ENCODE measurements at regions not wholly inside any gene's neighbourhood (a gene's known extent, or its start where the extent isn't known, plus 50 kb on each side); places are given as distances from the start of the nearest gene placed in this dataset.

- no peaks in the 10 kb centered on the region for H3K27me3 ChIP-seq (ENCODE audit: insufficient read depth, low read length)
- no peaks in the 10 kb centered on the region for H3K36me3 ChIP-seq (ENCODE audit: insufficient read depth, low read length)
- TF ChIP-seq EZH2 (IDR thresholded peaks at IDR 0.05; ENCODE audit: borderline replicate concordance, low read length) (no peak), CTCF (IDR thresholded peaks at IDR 0.05; ENCODE audit: low read length) (no peak)
- H3K79me2 ChIP-seq (ENCODE audit: insufficient read depth, low read length): no peaks in the 10 kb centered on the region
- H4K20me1 ChIP-seq (ENCODE audit: insufficient read depth, low read length): no peaks in the 10 kb centered on the region
- no peak overlapping the region for H2AFZ ChIP-seq (ENCODE audit: low read length)
- no peak overlapping the region for H3K27ac ChIP-seq (ENCODE audit: low read depth, low read length, poor library complexity, severe bottlenecking)
- no peaks in the 10 kb centered on the region for H3K9me2 ChIP-seq (ENCODE audit: low read depth, low read length)
- H3K9me3 ChIP-seq (ENCODE audit: low read length): no peaks in the 10 kb centered on the region
- no peaks in the 10 kb centered on the region for H3F3A ChIP-seq (ENCODE audit: insufficient read depth, low read length)
- H3K4me2 ChIP-seq (ENCODE audit: low read length): no peak overlapping the region
- H3K9ac ChIP-seq (ENCODE audit: low read length): no peak overlapping the region
- no peak overlapping the region for H3K4me3 ChIP-seq (ENCODE audit: low read depth, low read length, poor library complexity, severe bottlenecking)
- H3K4me1 ChIP-seq (ENCODE audit: insufficient read depth, low read length, severe bottlenecking): no peaks in the 10 kb centered on the region
These were observed 1301.8 kb downstream of the BRINP3 start for GRCh38 chr1:189175889-189176288.

GRCh38 chr1:189180057-189180456, 1297.6 kb downstream of the BRINP3 start:
- H3K4me2 ChIP-seq (ENCODE audit: low read length): no peak overlapping the region

GRCh38 chr1:189185097-189185496, 1292.6 kb downstream of the BRINP3 start:
- no peak for TF ChIP-seq EZH2 (IDR thresholded peaks at IDR 0.05; ENCODE audit: borderline replicate concordance, low read length)
- TF ChIP-seq CTCF (IDR thresholded peaks at IDR 0.05; ENCODE audit: low read length): no peak
- H3K9ac ChIP-seq (ENCODE audit: low read length): no peak overlapping the region
- H3F3A ChIP-seq (ENCODE audit: insufficient read depth, low read length): no peaks in the 10 kb centered on the region
- H3K4me2 ChIP-seq (ENCODE audit: low read length): no peak overlapping the region
- H3K4me1 ChIP-seq (ENCODE audit: insufficient read depth, low read length, severe bottlenecking): no peaks in the 10 kb centered on the region
- H3K27ac ChIP-seq (ENCODE audit: low read depth, low read length, poor library complexity, severe bottlenecking): no peak overlapping the region
- no peak overlapping the region for H3K4me3 ChIP-seq (ENCODE audit: low read depth, low read length, poor library complexity, severe bottlenecking)
- no peaks in the 10 kb centered on the region for H3K9me3 ChIP-seq (ENCODE audit: low read length)
- no peaks in the 10 kb centered on the region for H3K79me2 ChIP-seq (ENCODE audit: insufficient read depth, low read length)
- H3K9me2 ChIP-seq (ENCODE audit: low read depth, low read length): no peaks in the 10 kb centered on the region
- H2AFZ ChIP-seq (ENCODE audit: low read length): no peak overlapping the region
- no peaks in the 10 kb centered on the region for H3K36me3 ChIP-seq (ENCODE audit: insufficient read depth, low read length)
- no peaks in the 10 kb centered on the region for H4K20me1 ChIP-seq (ENCODE audit: insufficient read depth, low read length)
- no peaks in the 10 kb centered on the region for H3K27me3 ChIP-seq (ENCODE audit: insufficient read depth, low read length)

More at GRCh38 chr1:189180057-189180456, 1297.6 kb downstream of the BRINP3 start:
- Histone ChIP-seq H3K27ac (ENCODE audit: low read depth, low read length, poor library complexity, severe bottlenecking) (no peak overlapping the region), H3K4me1 (ENCODE audit: insufficient read depth, low read length, severe bottlenecking) (no peaks in the 10 kb centered on the region), H3K79me2 (ENCODE audit: insufficient read depth, low read length) (no peaks in the 10 kb centered on the region), H3K9ac (ENCODE audit: low read length) (no peak overlapping the region), H4K20me1 (ENCODE audit: insufficient read depth, low read length) (no peaks in the 10 kb centered on the region), H2AFZ (ENCODE audit: low read length) (no peak overlapping the region), H3K27me3 (ENCODE audit: insufficient read depth, low read length) (no peaks in the 10 kb centered on the region), H3K36me3 (ENCODE audit: insufficient read depth, low read length) (no peaks in the 10 kb centered on the region), H3K9me3 (ENCODE audit: low read length) (no peaks in the 10 kb centered on the region), H3F3A (ENCODE audit: insufficient read depth, low read length) (no peaks in the 10 kb centered on the region), H3K4me3 (ENCODE audit: low read depth, low read length, poor library complexity, severe bottlenecking) (no peak overlapping the region), H3K9me2 (ENCODE audit: low read depth, low read length) (no peaks in the 10 kb centered on the region)
- TF ChIP-seq CTCF (IDR thresholded peaks at IDR 0.05; ENCODE audit: low read length) (no peak), EZH2 (IDR thresholded peaks at IDR 0.05; ENCODE audit: borderline replicate concordance, low read length) (no peak)
